Neural progenitor cell (in vitro differentiated cells): ENCODE measurements at regions not wholly inside any gene's neighbourhood (a gene's known extent, or its start where the extent isn't known, plus 50 kb on each side); places are given as distances from the start of the nearest gene placed in this dataset.
A peak's percentile ranks its signal among the peaks of the same experiment; 100 is the strongest.

Source experiments
- DNase-seq: peaks from one replicate; pipeline ENCODE4 v3.0.0-alpha.2; 2016; ENCODE audit warnings: low spot score
- H2AFZ ChIP-seq: fragments of 200-600 bp; sonication (generic); replicated peaks from 2 replicates; pipeline ENCODE4 v1.6.1; 2016; ENCODE audit warnings: antibody characterized with exemption
- H3F3A ChIP-seq: fragments of 200-600 bp; sonication (generic); 2 replicates; pipeline ENCODE4 v1.6.1; 2016; ENCODE audit warnings: antibody characterized with exemption, low read depth
- H3K27ac ChIP-seq: fragments of 200-600 bp; sonication (generic); 2 replicates; pipeline ENCODE4 v1.5.1; 2016; ENCODE audit warnings: mild to moderate bottlenecking
- H3K27me3 ChIP-seq: fragments of 200-600 bp; sonication (generic); 2 replicates; pipeline ENCODE4 v1.6.1; 2016; ENCODE audit warnings: mild to moderate bottlenecking, moderate library complexity
- H3K36me3 ChIP-seq: fragments of 200-600 bp; sonication (generic); 2 replicates; pipeline ENCODE4 v1.5.1; 2016
- H3K4me1 ChIP-seq: fragments of 200-600 bp; sonication (generic); 2 replicates; pipeline ENCODE4 v1.6.1; 2016; ENCODE audit warnings: mixed run types
- H3K4me2 ChIP-seq: fragments of 200-600 bp; sonication (generic); 2 replicates; pipeline ENCODE4 v1.6.1; 2016
- H3K4me3 ChIP-seq: fragments of 200-600 bp; sonication (generic); 2 replicates; pipeline ENCODE4 v1.5.1; 2016
- H3K79me2 ChIP-seq: fragments of 200-600 bp; sonication (generic); 2 replicates; pipeline ENCODE4 v1.6.1; 2016; ENCODE audit warnings: low read depth
- H3K9ac ChIP-seq: fragments of 200-600 bp; sonication (generic); 2 replicates; pipeline ENCODE4 v1.6.1; 2016
- H3K9me3 ChIP-seq: fragments of 200-600 bp; sonication (generic); 2 replicates; pipeline ENCODE4 v1.5.1; 2016; ENCODE audit warnings: low read depth
- H4K20me1 ChIP-seq: fragments of 200-600 bp; sonication (generic); 2 replicates; pipeline ENCODE4 v1.6.1; 2016; ENCODE audit warnings: low read depth
- H3K27ac Mint-ChIP-seq: 3 replicates; pipeline ENCODE4 v1.8.0; 2021; ENCODE audit warnings: mixed read lengths
- H3K27me3 Mint-ChIP-seq: 2 replicates; pipeline ENCODE4 v1.8.0; 2022; ENCODE audit warnings: low read depth, mild to moderate bottlenecking, inconsistent platforms, moderate library complexity, mixed read lengths; ENCODE audit not compliant: insufficient read depth
- H3K36me3 Mint-ChIP-seq: 3 replicates; pipeline ENCODE4 v1.8.0; 2021; ENCODE audit warnings: mixed read lengths
- H3K4me1 Mint-ChIP-seq: 3 replicates; pipeline ENCODE4 v1.8.0; 2021; ENCODE audit warnings: mixed read lengths
- H3K4me3 Mint-ChIP-seq: 3 replicates; pipeline ENCODE4 v1.8.0; 2021; ENCODE audit warnings: mild to moderate bottlenecking, moderate library complexity, mixed read lengths
- H3K9me3 Mint-ChIP-seq: 3 replicates; pipeline ENCODE4 v1.8.0; 2020; ENCODE audit warnings: mixed read lengths
- EZH2 ChIP-seq: fragments of 200-600 bp; sonication (generic); IDR thresholded peaks from 2 replicates; pipeline ENCODE4 v1.6.1; 2017; ENCODE audit warnings: antibody characterized with exemption, mild to moderate bottlenecking, moderate library complexity
- EZH2phosphoT487 ChIP-seq: fragments of 200-600 bp; sonication (generic); IDR thresholded peaks from 2 replicates; pipeline ENCODE4 v1.6.1; 2017; ENCODE audit warnings: antibody characterized with exemption
- TF ChIP-seq, protein P1 (sequence below): fragments of 200-600 bp; sonication (generic); IDR thresholded peaks from 2 replicates; pipeline ENCODE4 v1.5.1; 2017; ENCODE audit warnings: antibody characterized with exemption, mild to moderate bottlenecking

DNA sequence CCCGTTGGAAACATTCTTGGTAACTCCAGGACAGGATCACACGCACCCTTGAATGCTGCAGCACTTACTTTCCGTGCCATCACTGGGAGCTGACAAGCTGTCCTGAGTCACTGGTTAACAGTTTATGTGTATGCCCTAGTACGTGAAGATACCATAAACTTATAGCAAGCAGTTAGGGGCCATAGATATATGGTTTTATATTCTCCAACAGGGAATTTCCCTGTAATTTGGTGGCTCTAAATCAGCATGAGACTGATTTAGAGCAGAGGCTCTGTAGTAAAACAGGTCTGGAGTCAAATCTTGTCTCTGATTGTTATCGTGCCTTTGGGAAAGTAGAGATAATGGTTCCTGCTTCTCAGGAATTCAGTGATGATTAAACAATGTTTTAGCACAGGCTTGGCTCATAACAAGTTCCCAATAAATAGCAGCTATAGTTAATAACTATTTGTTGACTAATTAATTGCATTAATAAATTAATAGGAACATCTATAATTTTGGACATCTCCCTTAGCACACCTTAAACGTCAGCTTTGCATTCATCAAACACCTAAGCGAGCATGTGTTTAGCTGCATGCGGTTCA is 215.2 kb downstream of the VAPA start:
- H3K4me1 Mint-ChIP-seq: peaks cover 75% of the 10 kb centered on the region

DNA sequence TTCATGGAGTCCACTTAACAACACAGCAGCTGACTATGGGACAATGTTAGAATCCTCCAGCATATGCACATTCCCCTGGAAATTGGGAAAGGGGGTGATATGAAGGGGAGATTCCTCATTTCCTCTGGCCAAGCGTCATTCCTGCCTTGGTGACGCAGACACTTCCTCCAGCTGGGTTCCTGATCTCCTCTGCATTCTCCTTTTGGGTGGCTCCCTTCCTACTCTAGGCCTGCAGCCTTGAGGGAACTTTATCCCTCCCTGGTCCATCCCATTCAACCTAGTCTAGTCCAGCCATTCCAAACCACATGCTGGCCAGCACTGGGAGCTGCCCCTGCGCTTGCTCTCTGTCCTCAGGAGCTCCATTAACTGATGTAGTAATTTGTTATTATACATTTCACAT is 216.8 kb downstream of the VAPA start:
- Histone ChIP-seq H3K9me3 (no peaks in the 10 kb centered on the region), H3K27me3 (peaks cover 40% of the 10 kb centered on the region), H3K27ac (no peak overlapping the region), H3K4me1 (peaks cover 17% of the 10 kb centered on the region), H3K4me2 (no peak overlapping the region), H4K20me1 (no peaks in the 10 kb centered on the region), H3K9ac (no peak overlapping the region), H2AFZ (no peak overlapping the region), H3F3A (peaks cover 15% of the 10 kb centered on the region), H3K79me2 (no peaks in the 10 kb centered on the region), H3K4me3 (no peak overlapping the region), H3K36me3 (no peaks in the 10 kb centered on the region)
- Mint-ChIP-seq H3K27me3 (peaks cover 3% of the 10 kb centered on the region), H3K9me3 (peaks cover 4% of the 10 kb centered on the region), H3K36me3 (peaks cover 2% of the 10 kb centered on the region), H3K4me1 (peaks cover 65% of the 10 kb centered on the region), H3K4me3 (no peak overlapping the region), H3K27ac (peak overlapping the region; percentile 31)
- no peak for DNase-seq
- no peak for TF ChIP-seq EZH2phosphoT487
- TF ChIP-seq EZH2: no peak
- TF ChIP-seq, protein P1, sequence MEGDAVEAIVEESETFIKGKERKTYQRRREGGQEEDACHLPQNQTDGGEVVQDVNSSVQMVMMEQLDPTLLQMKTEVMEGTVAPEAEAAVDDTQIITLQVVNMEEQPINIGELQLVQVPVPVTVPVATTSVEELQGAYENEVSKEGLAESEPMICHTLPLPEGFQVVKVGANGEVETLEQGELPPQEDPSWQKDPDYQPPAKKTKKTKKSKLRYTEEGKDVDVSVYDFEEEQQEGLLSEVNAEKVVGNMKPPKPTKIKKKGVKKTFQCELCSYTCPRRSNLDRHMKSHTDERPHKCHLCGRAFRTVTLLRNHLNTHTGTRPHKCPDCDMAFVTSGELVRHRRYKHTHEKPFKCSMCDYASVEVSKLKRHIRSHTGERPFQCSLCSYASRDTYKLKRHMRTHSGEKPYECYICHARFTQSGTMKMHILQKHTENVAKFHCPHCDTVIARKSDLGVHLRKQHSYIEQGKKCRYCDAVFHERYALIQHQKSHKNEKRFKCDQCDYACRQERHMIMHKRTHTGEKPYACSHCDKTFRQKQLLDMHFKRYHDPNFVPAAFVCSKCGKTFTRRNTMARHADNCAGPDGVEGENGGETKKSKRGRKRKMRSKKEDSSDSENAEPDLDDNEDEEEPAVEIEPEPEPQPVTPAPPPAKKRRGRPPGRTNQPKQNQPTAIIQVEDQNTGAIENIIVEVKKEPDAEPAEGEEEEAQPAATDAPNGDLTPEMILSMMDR: no peak

More for the DNA sequence above, 215.2 kb downstream of the VAPA start:
- Histone ChIP-seq H3K4me2 (no peak overlapping the region), H3F3A (peaks cover 15% of the 10 kb centered on the region), H3K4me3 (no peak overlapping the region), H3K4me1 (peaks cover 17% of the 10 kb centered on the region), H3K9ac (no peak overlapping the region), H4K20me1 (no peaks in the 10 kb centered on the region), H3K36me3 (no peaks in the 10 kb centered on the region), H3K79me2 (no peaks in the 10 kb centered on the region), H3K9me3 (no peaks in the 10 kb centered on the region), H3K27ac (no peak overlapping the region), H2AFZ (no peak overlapping the region), H3K27me3 (peaks cover 40% of the 10 kb centered on the region)
- TF ChIP-seq EZH2: no peak
- TF ChIP-seq, protein P1: no peak
- TF ChIP-seq EZH2phosphoT487: no peak
- H3K27ac Mint-ChIP-seq: no peak overlapping the region
- no peaks in the 10 kb centered on the region for H3K9me3 Mint-ChIP-seq
- no peaks in the 10 kb centered on the region for H3K36me3 Mint-ChIP-seq
- DNase-seq: no peak
- no peak overlapping the region for H3K4me3 Mint-ChIP-seq
- H3K27me3 Mint-ChIP-seq: peaks cover 3% of the 10 kb centered on the region

DNA sequence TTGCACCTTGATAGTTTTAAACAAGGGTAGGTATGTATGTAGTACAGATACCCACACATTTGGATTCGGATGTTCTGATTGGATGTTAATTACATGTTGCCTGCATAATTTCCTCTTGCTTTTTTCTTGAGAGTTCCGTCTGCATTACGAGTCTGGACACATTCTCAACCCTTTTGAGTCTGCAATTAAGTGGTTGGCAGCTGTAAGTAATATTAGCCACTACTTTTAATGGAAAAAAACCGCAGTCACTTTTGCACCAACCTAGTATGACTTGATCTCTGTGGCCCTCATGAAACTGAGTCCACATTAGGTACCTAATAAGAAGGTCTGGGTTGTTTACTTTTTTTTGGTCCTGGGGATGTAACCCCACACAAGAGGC is 217.3 kb downstream of the VAPA start:
- H3K27ac Mint-ChIP-seq: peak overlapping the region; percentile 88
- Histone ChIP-seq H3K4me1 (peaks cover 17% of the 10 kb centered on the region), H3K27me3 (peaks cover 40% of the 10 kb centered on the region), H3K4me3 (no peak overlapping the region), H3K9ac (no peak overlapping the region), H2AFZ (peak overlapping the region; percentile 44), H3K9me3 (no peaks in the 10 kb centered on the region), H4K20me1 (no peaks in the 10 kb centered on the region), H3F3A (peaks cover 15% of the 10 kb centered on the region), H3K4me2 (peak overlapping the region; percentile 76), H3K36me3 (no peaks in the 10 kb centered on the region), H3K27ac (no peak overlapping the region), H3K79me2 (no peaks in the 10 kb centered on the region)
- peaks cover 2% of the 10 kb centered on the region for H3K36me3 Mint-ChIP-seq
- peaks cover 64% of the 10 kb centered on the region for H3K4me1 Mint-ChIP-seq
- no peak overlapping the region for H3K4me3 Mint-ChIP-seq
- TF ChIP-seq EZH2 (no peak), EZH2phosphoT487 (no peak)
- TF ChIP-seq, protein P1: no peak
- no peak for DNase-seq
- H3K27me3 Mint-ChIP-seq: peaks cover 3% of the 10 kb centered on the region
- H3K9me3 Mint-ChIP-seq: peaks cover 9% of the 10 kb centered on the region
